Stimulated activated naive B cell treated with anti-CD40 and anti-IgM and Interleukin-4, amounts not matched to agents 10 μg/mL and 1 μg/mL and 100 μg/mL, for 72 hours (primary cell): ENCODE measurements at regions not wholly inside any gene's neighbourhood (a gene's known extent, or its start where the extent isn't known, plus 50 kb on each side); places are given as distances from the start of the nearest gene placed in this dataset.

Source experiments
- ATAC-seq, 2 donors: fragments of 150-1000 bp; cut with Tn5 transposase; replicated peaks; 2 replicates each; pipeline ENCODE4 v1.10.0; 2021; ENCODE audit warnings: moderate library complexity in 1 of 2
- DNase-seq: peaks from one replicate; pipeline ENCODE4 v3.0.0; 2021
- H3K27ac Mint-ChIP-seq: one replicate; pipeline ENCODE4 v1.8.0; 2022; ENCODE audit warnings: mild to moderate bottlenecking, mixed read lengths
- H3K27me3 Mint-ChIP-seq, 2 donors: one replicate each; pipeline ENCODE4 v1.8.0; 2022; ENCODE audit warnings: mixed read lengths in 2 of 2
- H3K36me3 Mint-ChIP-seq, 2 donors: one replicate each; pipeline ENCODE4 v1.8.0; 2022; ENCODE audit warnings: mixed read lengths in 2 of 2, mild to moderate bottlenecking in 1 of 2
- H3K4me1 Mint-ChIP-seq, 2 donors: one replicate each; pipeline ENCODE4 v1.8.0; 2022; ENCODE audit warnings: mixed read lengths in 2 of 2, mild to moderate bottlenecking in 1 of 2
- H3K4me3 Mint-ChIP-seq, 2 donors: one replicate each; pipeline ENCODE4 v1.8.0; 2022; ENCODE audit warnings: mild to moderate bottlenecking in 2 of 2, mixed read lengths in 2 of 2, moderate library complexity in 1 of 2
- H3K9me3 Mint-ChIP-seq, 2 donors: one replicate each; pipeline ENCODE4 v1.8.0; 2022; ENCODE audit warnings: mixed read lengths in 2 of 2, mild to moderate bottlenecking in 1 of 2

DNA sequence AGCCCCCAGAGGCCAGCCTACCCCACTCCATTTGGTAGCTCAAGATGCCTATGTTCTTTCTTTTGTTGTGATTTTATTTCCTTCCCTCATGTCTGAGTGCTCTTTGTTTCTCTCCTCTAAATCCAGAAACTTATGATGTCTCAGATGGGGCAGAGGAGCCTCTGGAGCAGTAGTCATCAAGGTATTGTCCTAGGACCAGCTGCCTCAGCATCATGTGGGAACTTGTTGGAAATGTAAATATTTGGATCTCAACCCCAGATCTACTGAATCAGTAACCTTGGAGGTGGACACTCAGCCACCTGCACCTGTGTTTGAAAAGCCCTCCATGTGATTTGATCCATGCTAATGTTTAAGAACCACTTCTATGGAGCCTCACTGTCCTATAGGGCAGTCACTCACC, 593.1 kb upstream of the PLXNA2 start:
- no peaks in the 10 kb centered on the region for H3K36me3 Mint-ChIP-seq
- H3K4me1 Mint-ChIP-seq, result no peaks in the 10 kb centered on the region
- no peak overlapping the region for H3K27ac Mint-ChIP-seq
- no peak for ATAC-seq
- no peaks in the 10 kb centered on the region for H3K9me3 Mint-ChIP-seq
- DNase-seq, result no peak
- H3K4me3 Mint-ChIP-seq, result no peak overlapping the region
- H3K27me3 Mint-ChIP-seq, result peaks cover 4 to 7% of the 10 kb centered on the region in 2 donors

- ATAC-seq (no peak), DNase-seq (no peak)
- Mint-ChIP-seq H3K4me3 (no peak overlapping the region), H3K4me1 (no peaks in the 10 kb centered on the region), H3K27ac (no peak overlapping the region), H3K27me3 (no peaks in the 10 kb centered on the region), H3K9me3 (no peaks in the 10 kb centered on the region), H3K36me3 (no peaks in the 10 kb centered on the region)
Measured at GRCh38 chr1:208841436-208841835, 597.3 kb upstream of the PLXNA2 start.

GRCh38 chr1:208842451-208842850, 598.3 kb upstream of the PLXNA2 start:
- Mint-ChIP-seq H3K36me3 (no peaks in the 10 kb centered on the region), H3K9me3 (no peaks in the 10 kb centered on the region), H3K27me3 (no peaks in the 10 kb centered on the region), H3K4me1 (no peaks in the 10 kb centered on the region), H3K4me3 (no peak overlapping the region), H3K27ac (no peak overlapping the region)
- no peak for ATAC-seq
- DNase-seq, result no peak

DNA sequence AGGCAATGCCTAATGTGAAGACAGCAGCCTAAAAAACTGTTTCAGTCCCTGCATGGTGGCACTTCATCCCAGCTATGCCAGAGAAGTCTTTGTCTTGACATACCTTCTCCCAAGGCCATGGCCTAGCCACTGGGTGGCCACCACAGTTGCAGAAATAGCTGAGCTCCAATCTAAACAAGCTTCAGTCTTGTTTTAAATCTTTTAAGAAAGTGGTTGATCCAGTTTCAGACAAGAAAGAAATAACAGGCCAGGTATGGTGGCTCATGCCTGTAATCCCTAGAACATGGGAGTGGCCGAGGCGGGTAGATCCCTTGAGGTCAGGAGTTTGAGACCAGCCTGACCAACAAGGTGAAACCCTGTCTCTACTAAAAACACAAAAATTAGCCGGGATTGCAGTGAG, 600.0 kb upstream of the PLXNA2 start:
- H3K27ac Mint-ChIP-seq, result no peak overlapping the region
- no peaks in the 10 kb centered on the region for H3K4me1 Mint-ChIP-seq
- no peaks in the 10 kb centered on the region for H3K27me3 Mint-ChIP-seq
- H3K9me3 Mint-ChIP-seq, result no peaks in the 10 kb centered on the region
- no peak overlapping the region for H3K4me3 Mint-ChIP-seq
- no peaks in the 10 kb centered on the region for H3K36me3 Mint-ChIP-seq
- ATAC-seq, result no peak
- no peak for DNase-seq

DNA sequence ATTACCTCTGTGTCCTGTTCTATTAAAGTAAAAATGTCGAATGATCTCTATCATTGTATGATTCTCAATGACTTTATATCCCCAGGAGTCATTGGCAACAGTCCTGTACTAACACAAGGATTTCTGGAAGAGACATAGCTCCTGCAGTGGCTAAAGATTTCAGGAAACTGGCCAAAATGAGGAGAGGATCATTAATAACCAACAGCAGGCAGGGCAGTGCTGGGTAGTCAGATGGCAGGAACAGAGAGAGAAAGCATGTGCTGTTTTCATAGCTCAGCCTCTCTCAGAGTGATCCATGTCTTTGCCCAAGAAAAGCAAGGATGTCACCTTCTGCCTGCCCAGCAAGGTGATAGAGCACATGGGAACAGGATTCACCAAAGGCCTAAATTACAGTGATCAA, 604.7 kb upstream of the PLXNA2 start:
- Mint-ChIP-seq H3K4me3 (no peak overlapping the region), H3K36me3 (no peaks in the 10 kb centered on the region), H3K4me1 (no peaks in the 10 kb centered on the region), H3K27me3 (no peaks in the 10 kb centered on the region), H3K9me3 (no peaks in the 10 kb centered on the region), H3K27ac (no peak overlapping the region)
- no peak for DNase-seq
- no peak for ATAC-seq

DNA sequence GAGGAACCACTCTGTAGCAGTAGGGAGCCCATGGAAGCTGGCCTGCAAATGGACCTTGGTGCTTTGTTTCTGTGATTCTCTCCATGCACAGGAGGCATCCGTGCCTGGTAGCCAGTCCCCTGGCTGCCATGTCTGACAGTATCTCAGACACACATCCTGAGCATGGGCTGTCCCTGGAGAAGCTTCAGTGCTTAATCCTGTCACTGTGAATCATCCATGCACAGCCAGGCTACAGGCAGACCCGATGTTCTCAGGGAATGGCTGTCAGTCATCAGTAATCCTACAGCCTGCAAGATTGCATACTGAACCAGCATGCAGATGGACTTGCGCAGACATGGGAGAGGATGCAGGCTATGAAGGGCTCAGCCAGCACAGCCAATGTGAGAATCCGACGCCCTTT, 606.3 kb upstream of the PLXNA2 start:
- no peak for DNase-seq
- Mint-ChIP-seq H3K27me3 (no peaks in the 10 kb centered on the region), H3K27ac (no peak overlapping the region), H3K36me3 (no peaks in the 10 kb centered on the region), H3K4me1 (no peaks in the 10 kb centered on the region), H3K4me3 (no peak overlapping the region), H3K9me3 (no peaks in the 10 kb centered on the region)
- no peak for ATAC-seq

- ATAC-seq (no peak), DNase-seq (no peak)
- H3K4me3 Mint-ChIP-seq, result no peak overlapping the region
- H3K4me1 Mint-ChIP-seq, result no peaks in the 10 kb centered on the region
- H3K9me3 Mint-ChIP-seq, result no peaks in the 10 kb centered on the region
- no peaks in the 10 kb centered on the region for H3K36me3 Mint-ChIP-seq
- peaks cover 0 to 3% of the 10 kb centered on the region in 2 donors for H3K27me3 Mint-ChIP-seq
- no peak overlapping the region for H3K27ac Mint-ChIP-seq
Measured at GRCh38 chr1:208851366-208851765, 607.2 kb upstream of the PLXNA2 start.

GRCh38 chr1:208852911-208853310, 608.7 kb upstream of the PLXNA2 start:
- H3K4me1 Mint-ChIP-seq, result no peaks in the 10 kb centered on the region
- H3K4me3 Mint-ChIP-seq, result no peak overlapping the region
- no peaks in the 10 kb centered on the region for H3K9me3 Mint-ChIP-seq
- no peak for ATAC-seq
- H3K36me3 Mint-ChIP-seq, result no peaks in the 10 kb centered on the region
- DNase-seq, result no peak
- peaks cover 3 to 4% of the 10 kb centered on the region in 2 donors for H3K27me3 Mint-ChIP-seq
- H3K27ac Mint-ChIP-seq, result no peak overlapping the region

DNA sequence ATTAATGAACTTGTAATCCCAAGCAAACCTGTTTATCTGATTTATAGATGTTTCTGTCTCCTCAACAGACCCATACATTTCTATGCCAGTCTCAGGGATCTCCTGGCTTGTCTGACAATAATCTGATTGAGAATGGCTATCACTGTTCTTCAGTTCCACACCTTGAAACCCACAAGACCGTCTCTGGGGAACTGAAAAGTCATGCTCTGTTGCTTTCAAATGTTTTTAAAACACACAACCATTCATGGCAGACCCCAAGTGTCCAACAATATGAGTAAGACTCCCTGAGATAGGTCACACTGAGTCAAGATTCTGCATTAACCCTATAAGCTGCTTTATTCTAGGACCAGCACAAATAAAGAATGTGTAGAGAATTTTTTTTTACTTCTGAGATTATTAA, 611.2 kb upstream of the PLXNA2 start:
- ATAC-seq (peak in 1 of 2 donors; percentile 38), DNase-seq (no peak)
- no peak overlapping the region for H3K27ac Mint-ChIP-seq
- H3K9me3 Mint-ChIP-seq, result no peaks in the 10 kb centered on the region
- H3K4me3 Mint-ChIP-seq, result no peak overlapping the region
- H3K27me3 Mint-ChIP-seq, result peaks cover 3 to 4% of the 10 kb centered on the region in 2 donors
- H3K4me1 Mint-ChIP-seq, result no peaks in the 10 kb centered on the region
- H3K36me3 Mint-ChIP-seq, result no peaks in the 10 kb centered on the region

GRCh38 chr1:208857465-208857864, 613.3 kb upstream of the PLXNA2 start:
- no peak for ATAC-seq
- H3K4me3 Mint-ChIP-seq, result no peak overlapping the region
- H3K36me3 Mint-ChIP-seq, result no peaks in the 10 kb centered on the region
- H3K9me3 Mint-ChIP-seq, result peaks cover 0 to 4% of the 10 kb centered on the region in 2 donors
- no peaks in the 10 kb centered on the region for H3K4me1 Mint-ChIP-seq
- no peak overlapping the region for H3K27ac Mint-ChIP-seq
- DNase-seq, result no peak
- peaks cover 3 to 4% of the 10 kb centered on the region in 2 donors for H3K27me3 Mint-ChIP-seq

- no peak overlapping the region for H3K27ac Mint-ChIP-seq
- peaks cover 3 to 4% of the 10 kb centered on the region in 2 donors for H3K27me3 Mint-ChIP-seq
- DNase-seq, result no peak
- ATAC-seq, result no peak
- H3K4me3 Mint-ChIP-seq, result no peak overlapping the region
- H3K36me3 Mint-ChIP-seq, result no peaks in the 10 kb centered on the region
- H3K9me3 Mint-ChIP-seq, result peaks cover 0 to 4% of the 10 kb centered on the region in 2 donors
- no peaks in the 10 kb centered on the region for H3K4me1 Mint-ChIP-seq
Measured at GRCh38 chr1:208858738-208859137, 614.6 kb upstream of the PLXNA2 start.

DNA sequence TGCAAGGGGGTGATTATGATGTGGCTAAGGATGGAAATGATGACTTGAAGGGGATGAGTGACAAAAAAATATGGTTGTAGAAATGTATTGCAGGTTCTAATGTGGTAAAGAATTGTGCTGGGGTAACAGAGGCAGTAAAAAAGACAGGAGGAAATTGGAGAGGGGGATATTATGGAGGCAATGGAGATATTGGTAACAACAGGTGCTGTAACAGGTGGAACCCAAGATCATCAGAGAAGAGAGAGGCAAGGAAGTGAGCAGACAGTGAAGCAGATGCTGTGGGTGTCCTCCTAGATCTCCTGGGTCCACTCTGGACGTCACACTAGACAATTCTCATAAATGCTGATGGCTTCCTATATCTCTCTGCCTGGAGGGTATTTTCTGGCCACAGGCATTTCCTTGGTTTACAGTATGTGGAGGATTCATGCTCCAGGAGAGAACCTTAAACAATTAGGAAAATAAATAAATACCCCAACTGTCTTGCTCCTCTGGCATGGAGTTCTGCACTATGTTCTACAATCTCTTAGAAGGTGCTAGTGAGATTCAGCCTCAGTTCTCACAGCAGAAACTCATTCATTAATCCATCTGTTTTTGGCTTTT, 620.3 kb upstream of the PLXNA2 start:
- DNase-seq (no peak), ATAC-seq (no peak)
- Mint-ChIP-seq H3K27me3 (no peaks in the 10 kb centered on the region), H3K4me3 (no peak overlapping the region), H3K27ac (no peak overlapping the region), H3K9me3 (peaks cover 0 to 4% of the 10 kb centered on the region in 2 donors), H3K36me3 (no peaks in the 10 kb centered on the region), H3K4me1 (no peaks in the 10 kb centered on the region)

- H3K27me3 Mint-ChIP-seq, result no peaks in the 10 kb centered on the region
- DNase-seq (no peak), ATAC-seq (no peak)
- H3K27ac Mint-ChIP-seq, result no peak overlapping the region
- no peaks in the 10 kb centered on the region for H3K36me3 Mint-ChIP-seq
- H3K4me1 Mint-ChIP-seq, result no peaks in the 10 kb centered on the region
- no peak overlapping the region for H3K4me3 Mint-ChIP-seq
- H3K9me3 Mint-ChIP-seq, result no peaks in the 10 kb centered on the region
Measured at GRCh38 chr1:208866386-208866955, 622.3 kb upstream of the PLXNA2 start.

- ATAC-seq (no peak), DNase-seq (no peak)
- Mint-ChIP-seq H3K4me3 (no peak overlapping the region), H3K9me3 (no peaks in the 10 kb centered on the region), H3K4me1 (no peaks in the 10 kb centered on the region), H3K27ac (no peak overlapping the region), H3K36me3 (no peaks in the 10 kb centered on the region), H3K27me3 (no peaks in the 10 kb centered on the region)
Measured at GRCh38 chr1:208868554-208868953, 624.4 kb upstream of the PLXNA2 start.

- Mint-ChIP-seq H3K4me1 (no peaks in the 10 kb centered on the region), H3K4me3 (no peak overlapping the region), H3K27me3 (peaks cover 0 to 7% of the 10 kb centered on the region in 2 donors), H3K27ac (no peak overlapping the region), H3K9me3 (peaks cover 0 to 5% of the 10 kb centered on the region in 2 donors), H3K36me3 (no peaks in the 10 kb centered on the region)
- DNase-seq (no peak), ATAC-seq (no peak)
Measured at GRCh38 chr1:208874915-208875314, 630.7 kb upstream of the PLXNA2 start.
